ENCODE measurements at regions not wholly inside any gene's neighbourhood (a gene's known extent, or its start where the extent isn't known, plus 50 kb on each side); places are given as distances from the start of the nearest gene placed in this dataset.

DNA sequence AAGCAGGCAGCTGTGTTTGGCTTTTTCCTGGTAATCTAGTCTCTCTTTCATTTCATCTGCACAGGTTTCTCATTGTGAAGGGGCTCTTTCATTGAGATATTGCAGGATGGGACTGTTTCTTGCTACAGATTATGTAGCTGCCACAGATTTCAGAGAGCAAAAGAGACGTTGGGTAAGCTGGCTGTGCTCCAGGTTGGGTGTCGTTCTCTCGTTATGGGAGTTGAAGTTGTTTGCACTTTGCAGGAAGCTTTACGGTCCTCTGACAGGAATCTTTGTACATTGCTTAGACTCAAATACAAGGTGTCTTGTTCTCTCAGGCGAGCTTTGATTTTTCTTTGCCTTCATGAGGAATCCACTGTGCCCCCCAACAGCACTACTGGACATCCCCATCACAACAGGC, 72.4 kb downstream of the RBMY1D start:
- TF ChIP-seq, protein P1, sequence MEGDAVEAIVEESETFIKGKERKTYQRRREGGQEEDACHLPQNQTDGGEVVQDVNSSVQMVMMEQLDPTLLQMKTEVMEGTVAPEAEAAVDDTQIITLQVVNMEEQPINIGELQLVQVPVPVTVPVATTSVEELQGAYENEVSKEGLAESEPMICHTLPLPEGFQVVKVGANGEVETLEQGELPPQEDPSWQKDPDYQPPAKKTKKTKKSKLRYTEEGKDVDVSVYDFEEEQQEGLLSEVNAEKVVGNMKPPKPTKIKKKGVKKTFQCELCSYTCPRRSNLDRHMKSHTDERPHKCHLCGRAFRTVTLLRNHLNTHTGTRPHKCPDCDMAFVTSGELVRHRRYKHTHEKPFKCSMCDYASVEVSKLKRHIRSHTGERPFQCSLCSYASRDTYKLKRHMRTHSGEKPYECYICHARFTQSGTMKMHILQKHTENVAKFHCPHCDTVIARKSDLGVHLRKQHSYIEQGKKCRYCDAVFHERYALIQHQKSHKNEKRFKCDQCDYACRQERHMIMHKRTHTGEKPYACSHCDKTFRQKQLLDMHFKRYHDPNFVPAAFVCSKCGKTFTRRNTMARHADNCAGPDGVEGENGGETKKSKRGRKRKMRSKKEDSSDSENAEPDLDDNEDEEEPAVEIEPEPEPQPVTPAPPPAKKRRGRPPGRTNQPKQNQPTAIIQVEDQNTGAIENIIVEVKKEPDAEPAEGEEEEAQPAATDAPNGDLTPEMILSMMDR (IDR thresholded peaks at IDR 0.05): no peak
- no peak for TF ChIP-seq POLR2A (IDR thresholded peaks at IDR 0.05)
